H1 (cell line): ENCODE measurements at regions not wholly inside any gene's neighbourhood (a gene's known extent, or its start where the extent isn't known, plus 50 kb on each side); places are given as distances from the start of the nearest gene placed in this dataset.

Source experiments
- CTCF ChIA-PET: fragments of 300-600 bp; sonication (Branson Sonifier 250); formaldehyde crosslinking; loops from one replicate; lab custom pipeline; 2021; ENCODE audit not compliant: partially characterized antibody; lab: Charles Lee
- POLR2A ChIA-PET: fragments of 300-600 bp; sonication (Branson Sonifier 250); formaldehyde crosslinking; loops from one replicate; lab custom pipeline; 2021; ENCODE audit warnings: inconsistent platforms; ENCODE audit not compliant: partially characterized antibody; lab: Charles Lee
- DNase-seq, 2 experiments: peaks; one replicate each; pipeline versions ENCODE4 v3.0.0 to v3.0.0-alpha.2; 2010 to 2022; ENCODE audit warnings: low spot score in 2 of 2, low read depth in 1 of 2, mixed read lengths in 1 of 2
- FAIRE-seq: peaks from 2 replicates; lab custom pipeline; 2011; peaks lifted over from hg19 to GRCh38; lab: Jason Lieb, UNC
- H2AFZ ChIP-seq: 2 replicates; pipeline ENCODE4 v1.8.1; 2012; ENCODE audit warnings: low read length, inconsistent platforms
- H2AK5ac ChIP-seq: 2 replicates; pipeline ENCODE4 v1.6.1; 2013; ENCODE audit warnings: low read depth, low read length
- H2BK120ac ChIP-seq: replicated peaks from 2 replicates; pipeline ENCODE3; 2013; ENCODE audit warnings: low read depth, low read length, inconsistent platforms
- H2BK12ac ChIP-seq: 2 replicates; pipeline ENCODE4 v1.6.1; 2013; ENCODE audit warnings: low read depth, low read length
- H2BK15ac ChIP-seq: 2 replicates; pipeline ENCODE4 v1.6.1; 2013; ENCODE audit warnings: low read length
- H2BK20ac ChIP-seq: 2 replicates; pipeline ENCODE4 v1.6.1; 2013; ENCODE audit warnings: low read length
- H2BK5ac ChIP-seq: 2 replicates; pipeline ENCODE4 v1.6.1; 2013; ENCODE audit warnings: low read depth, low read length
- H3K14ac ChIP-seq: 2 replicates; pipeline ENCODE4 v1.6.1; 2013; ENCODE audit warnings: inconsistent platforms; ENCODE audit not compliant: insufficient read length
- H3K18ac ChIP-seq: 2 replicates; pipeline ENCODE4 v1.6.1; 2013; ENCODE audit warnings: low read length; ENCODE audit errors: extremely low read depth
- H3K23ac ChIP-seq: 2 replicates; pipeline ENCODE4 v1.6.1; 2013; ENCODE audit warnings: inconsistent platforms; ENCODE audit not compliant: insufficient read length
- H3K23me2 ChIP-seq: 2 replicates; pipeline ENCODE4 v1.6.1; 2013; ENCODE audit warnings: low read depth, low read length
- H3K27ac ChIP-seq: 2 replicates; pipeline ENCODE4 v1.6.1; 2011; ENCODE audit warnings: low read depth, low read length, inconsistent platforms
- H3K27me3 ChIP-seq, 4 experiments: replicated peaks in 1 of 4; 1 replicate in 1 of 4; 2 replicates in 3 of 4; pipeline versions ENCODE4 v1.6.1 to v1.8.1; 2011 to 2013; ENCODE audit warnings: low read length in 3 of 4, mild to moderate bottlenecking in 3 of 4, inconsistent platforms in 2 of 4, mixed read lengths in 2 of 4, moderate library complexity in 1 of 4; ENCODE audit not compliant: control insufficient read depth in 3 of 4, insufficient read depth in 3 of 4; ENCODE audit errors: extremely low read depth in 1 of 4
- H3K36me3 ChIP-seq, 4 experiments: 2 replicates each; pipeline versions ENCODE4 v1.6.1 to v1.8.1; 2011 to 2013; ENCODE audit warnings: mild to moderate bottlenecking in 4 of 4, low read length in 3 of 4, moderate library complexity in 2 of 4, control low read depth in 1 of 4, inconsistent platforms in 1 of 4; ENCODE audit not compliant: insufficient read depth in 4 of 4, control insufficient read depth in 2 of 4
- H3K4ac ChIP-seq: replicated peaks from 2 replicates; pipeline ENCODE3; 2013; ENCODE audit warnings: low read length, low read depth, mixed read lengths, inconsistent platforms; ENCODE audit not compliant: insufficient read length
- H3K4me1 ChIP-seq, 4 experiments: replicated peaks in 1 of 4; 1 replicate in 1 of 4; 2 replicates in 3 of 4; pipeline versions ENCODE4 v1.6.1 to v1.8.1; 2011 to 2013; ENCODE audit warnings: low read length in 3 of 4, inconsistent platforms in 2 of 4, mixed read lengths in 1 of 4; ENCODE audit not compliant: insufficient read depth in 4 of 4, control insufficient read depth in 3 of 4
- H3K4me2 ChIP-seq, 2 experiments: 2 replicates each; pipeline versions ENCODE4 v1.6.1 to v1.8.1; 2011 to 2013; ENCODE audit warnings: low read depth in 2 of 2, low read length in 2 of 2, control low read depth in 1 of 2, inconsistent platforms in 1 of 2, mild to moderate bottlenecking in 1 of 2; ENCODE audit not compliant: insufficient read depth in 1 of 2
- H3K4me3 ChIP-seq, 4 experiments: fragments of 200-600, 300-600 bp in 1 of 4; sonication (generic), shearing (Covaris generic), sonication (Bioruptor Twin) in 1 of 4; 2 replicates each; pipeline versions ENCODE4 v1.5.1 to v1.8.1; 2011 to 2016; ENCODE audit warnings: low read length in 4 of 4, low read depth in 3 of 4, control low read depth in 2 of 4, inconsistent platforms in 2 of 4, mild to moderate bottlenecking in 2 of 4, mixed read lengths in 1 of 4, moderate library complexity in 1 of 4; ENCODE audit not compliant: insufficient read depth in 2 of 4; ENCODE audit errors: extremely low read depth in 1 of 4
- H3K56ac ChIP-seq: replicated peaks from 2 replicates; pipeline ENCODE3; 2013; ENCODE audit warnings: low read depth, mild to moderate bottlenecking, mixed read lengths, low read length, inconsistent platforms; ENCODE audit not compliant: insufficient read length
- H3K79me1 ChIP-seq: 2 replicates; pipeline ENCODE4 v1.6.1; 2013; ENCODE audit warnings: low read depth, low read length, control low read depth
- H3K79me2 ChIP-seq, 2 experiments: 2 replicates each; pipeline versions ENCODE4 v1.6.1 to v1.8.1; 2012 to 2013; ENCODE audit warnings: low read length in 2 of 2, mild to moderate bottlenecking in 2 of 2, inconsistent platforms in 1 of 2; ENCODE audit not compliant: insufficient read depth in 2 of 2, control insufficient read depth in 1 of 2
- H3K9ac ChIP-seq, 4 experiments: replicated peaks in 1 of 4; 1 replicate in 1 of 4; 2 replicates in 3 of 4; pipeline versions ENCODE4 v1.6.1 to v1.8.1; 2011 to 2013; ENCODE audit warnings: low read depth in 3 of 4, low read length in 3 of 4, control low read depth in 2 of 4, mild to moderate bottlenecking in 2 of 4, moderate library complexity in 2 of 4, inconsistent platforms in 1 of 4; ENCODE audit errors: extremely low read depth in 1 of 4
- H3K9me3 ChIP-seq, 2 experiments: 2 replicates each; pipeline versions ENCODE4 v1.6.1 to v1.8.1; 2012 to 2013; ENCODE audit warnings: mild to moderate bottlenecking in 2 of 2, moderate library complexity in 2 of 2, control low read depth in 1 of 2, inconsistent platforms in 1 of 2, low read depth in 1 of 2, low read length in 1 of 2, mixed read lengths in 1 of 2; ENCODE audit not compliant: insufficient read depth in 2 of 2
- H4K20me1 ChIP-seq, 2 experiments: replicated peaks in 1 of 2; 2 replicates each; pipeline versions ENCODE3 to v1.8.1; 2011 to 2013; ENCODE audit warnings: inconsistent platforms in 2 of 2, low read length in 2 of 2, mild to moderate bottlenecking in 1 of 2; ENCODE audit not compliant: insufficient read depth in 2 of 2, control insufficient read depth in 1 of 2
- H4K5ac ChIP-seq: 2 replicates; pipeline ENCODE4 v1.6.1; 2013; ENCODE audit warnings: low read length, low read depth, mixed read lengths, inconsistent platforms; ENCODE audit not compliant: insufficient read length
- H4K8ac ChIP-seq: 2 replicates; pipeline ENCODE4 v1.8.0; 2013; ENCODE audit warnings: mild to moderate bottlenecking, moderate library complexity, low read length, inconsistent platforms; ENCODE audit not compliant: insufficient read depth; ENCODE audit errors: extremely low read depth
- H4K91ac ChIP-seq: replicated peaks from 2 replicates; pipeline ENCODE3; 2013; ENCODE audit warnings: low read length, mixed read lengths, inconsistent platforms; ENCODE audit not compliant: insufficient read length
- CBX5 ChIP-seq: fragments of 300-800, 300-1000 bp; sonication (generic); IDR thresholded peaks from 2 replicates; pipeline ENCODE4 v1.7.1; 2016; ENCODE audit warnings: antibody characterized with exemption, low read length, low read depth
- CHD1 ChIP-seq: IDR thresholded peaks from 2 replicates; pipeline ENCODE4 v1.6.1; 2012; ENCODE audit warnings: low read depth, low read length, improper control_type of control experiment
- CHD2 ChIP-seq: IDR thresholded peaks from 2 replicates; pipeline ENCODE4 v1.6.1; 2012; ENCODE audit warnings: low read length, improper control_type of control experiment
- KDM5A ChIP-seq: fragments of 200-600 bp; IDR thresholded peaks from 2 replicates; pipeline ENCODE4 v1.7.1; 2012; ENCODE audit warnings: mild to moderate bottlenecking, low read length, inconsistent platforms, mixed read lengths
- MAFK ChIP-seq: IDR thresholded peaks from 2 replicates; pipeline ENCODE4 v1.6.1; 2012; ENCODE audit warnings: low read depth, mild to moderate bottlenecking, improper control_type of control experiment, low read length
- POLR2A ChIP-seq, 2 experiments: IDR thresholded peaks; 1 replicate in 1 of 2; 2 replicates in 1 of 2; pipeline ENCODE4 v1.6.1; 2011; ENCODE audit warnings: low read depth in 2 of 2, low read length in 2 of 2, mild to moderate bottlenecking in 2 of 2; ENCODE audit errors: control extremely low read depth in 1 of 2
- POLR2AphosphoS5 ChIP-seq: IDR thresholded peaks from 2 replicates; pipeline ENCODE4 v1.6.1; 2011; ENCODE audit warnings: low read depth, low read length
- SIX5 ChIP-seq: IDR thresholded peaks from 2 replicates; pipeline ENCODE4 v1.6.1; 2011; ENCODE audit warnings: mild to moderate bottlenecking, low read depth, low read length
- SP2 ChIP-seq: IDR thresholded peaks from 2 replicates; pipeline ENCODE4 v1.6.1; 2012; ENCODE audit warnings: mild to moderate bottlenecking, low read length, inconsistent platforms
- SP4 ChIP-seq: IDR thresholded peaks from 2 replicates; pipeline ENCODE4 v1.6.1; 2012; ENCODE audit warnings: low read length, inconsistent platforms
- ZNF274 ChIP-seq: IDR thresholded peaks from 2 replicates; pipeline ENCODE4 v1.7.0; 2012; ENCODE audit warnings: low read length, borderline replicate concordance; ENCODE audit errors: extremely low read depth
- WGBS, 2 experiments: shearing (Covaris generic) in 1 of 2; methylation state at CpG; one replicate each; pipeline versions ENCODE4 v1.1.6 to v1.1.7; 2013 to 2015; ENCODE audit warnings: low lambda C conversion rate in 2 of 2, mixed read lengths in 2 of 2, inconsistent platforms in 1 of 2, low coverage in 1 of 2, missing lambda C conversion rate in 1 of 2; ENCODE audit not compliant: insufficient replicate concordance in 2 of 2, insufficient coverage in 1 of 2, insufficient read length in 1 of 2; ENCODE audit errors: extremely low coverage in 1 of 2, missing lambda C conversion rate in 1 of 2; 5-methylcytosine and 5-hydroxymethylcytosine counted together
- TF ChIP-seq, protein P1 (sequence below): IDR thresholded peaks from 2 replicates; pipeline ENCODE4 v1.6.1; 2012; ENCODE audit warnings: inconsistent platforms
- TF ChIP-seq, protein P2 (sequence below): IDR thresholded peaks from 2 replicates; pipeline ENCODE4 v1.6.1; 2012; ENCODE audit warnings: low read length, inconsistent platforms

DNA sequence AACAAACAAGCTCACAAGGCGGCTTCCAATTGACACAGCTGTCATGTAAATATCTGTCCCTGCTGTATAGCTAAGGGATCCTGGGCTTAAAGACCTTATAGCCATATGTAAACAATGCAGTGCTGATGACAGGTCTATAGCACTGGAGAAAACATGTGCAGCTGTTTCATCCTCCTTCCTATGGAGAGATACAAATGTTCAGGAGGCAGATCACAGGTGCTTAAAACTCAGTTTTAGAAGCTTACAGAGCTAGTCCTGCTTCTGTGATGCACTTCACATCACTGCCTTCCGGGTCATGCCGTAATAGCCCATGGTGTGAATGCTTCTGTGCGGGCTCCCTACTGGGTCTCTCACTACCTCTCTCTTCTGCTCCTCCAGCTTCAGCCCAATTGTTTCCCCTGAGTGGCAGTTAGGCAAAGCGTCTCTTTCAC is 262.4 kb upstream of the CHST9 start:
- H3K14ac ChIP-seq, result no peak overlapping the region
- CTCF ChIA-PET, result interaction anchor here (1.0 to 1.2 kb wide), 3 partner anchors 18 to 157 kb away, joined by 3 read pairs; no protein-coding TSS in a partner anchor
- TF ChIP-seq POLR2AphosphoS5 (no peak), SP2 (no peak), CHD2 (no peak), MAFK (no peak), CBX5 (no peak), SIX5 (no peak), KDM5A (no peak), CHD1 (no peak), POLR2A (IDR thresholded peaks at IDR 0.05; ENCODE audit: control extremely low read depth in 1 of 2, low read depth in 2 of 2, low read length in 2 of 2) (no peak), ZNF274 (no peak), SP4 (no peak)
- TF ChIP-seq, protein P1, sequence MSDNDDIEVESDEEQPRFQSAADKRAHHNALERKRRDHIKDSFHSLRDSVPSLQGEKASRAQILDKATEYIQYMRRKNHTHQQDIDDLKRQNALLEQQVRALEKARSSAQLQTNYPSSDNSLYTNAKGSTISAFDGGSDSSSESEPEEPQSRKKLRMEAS, result no peak
- TF ChIP-seq, protein P2, sequence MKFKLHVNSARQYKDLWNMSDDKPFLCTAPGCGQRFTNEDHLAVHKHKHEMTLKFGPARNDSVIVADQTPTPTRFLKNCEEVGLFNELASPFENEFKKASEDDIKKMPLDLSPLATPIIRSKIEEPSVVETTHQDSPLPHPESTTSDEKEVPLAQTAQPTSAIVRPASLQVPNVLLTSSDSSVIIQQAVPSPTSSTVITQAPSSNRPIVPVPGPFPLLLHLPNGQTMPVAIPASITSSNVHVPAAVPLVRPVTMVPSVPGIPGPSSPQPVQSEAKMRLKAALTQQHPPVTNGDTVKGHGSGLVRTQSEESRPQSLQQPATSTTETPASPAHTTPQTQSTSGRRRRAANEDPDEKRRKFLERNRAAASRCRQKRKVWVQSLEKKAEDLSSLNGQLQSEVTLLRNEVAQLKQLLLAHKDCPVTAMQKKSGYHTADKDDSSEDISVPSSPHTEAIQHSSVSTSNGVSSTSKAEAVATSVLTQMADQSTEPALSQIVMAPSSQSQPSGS, result no peak

More for the DNA sequence above, 262.4 kb upstream of the CHST9 start:
- H2BK120ac ChIP-seq, result no peak overlapping the region
- H3K4me2 ChIP-seq, result no peak overlapping the region
- no peak overlapping the region for H2BK5ac ChIP-seq
- H2BK15ac ChIP-seq, result 0 out of 2 replicates have a peak overlapping the region, but pooled peaks have one; percentile 8
- H3K4ac ChIP-seq, result no peak overlapping the region
- no peak overlapping the region for H3K4me3 ChIP-seq
- H3K23ac ChIP-seq, result no peak overlapping the region
- no peaks in the 10 kb centered on the region for H4K20me1 ChIP-seq
- H4K8ac ChIP-seq, result no peak overlapping the region
- H3K79me1 ChIP-seq, result no peaks in the 10 kb centered on the region
- POLR2A ChIA-PET, result no interaction called here
- peak overlapping the region; percentile 17; the same call in 1 of the 2 replicates for H2AFZ ChIP-seq
- H4K91ac ChIP-seq, result no peak overlapping the region
- WGBS, 2 experiments, result 92% methylated on average over 5 of the region's 5 CpGs; no CpG with 5 or more reads in 1 of the 2 experiments
- peak overlapping the region; percentile 28; the same call in 1 of the 2 replicates for H2BK12ac ChIP-seq
- H3K23me2 ChIP-seq, result no peaks in the 10 kb centered on the region
- H3K79me2 ChIP-seq, result no peaks in the 10 kb centered on the region
- DNase-seq (no peak), FAIRE-seq (no peak)
- no peak overlapping the region for H3K56ac ChIP-seq
- no peak overlapping the region for H4K5ac ChIP-seq
- no peak overlapping the region for H3K18ac ChIP-seq
- H3K9ac ChIP-seq, result no peak overlapping the region
- 0 out of 4 replicates have a peak, but pooled peaks cover 0 to 2% of the 10 kb centered on the region in 2 experiments for H3K9me3 ChIP-seq
- no peak overlapping the region for H2BK20ac ChIP-seq
- H2AK5ac ChIP-seq, result no peak overlapping the region
- peaks cover 0 to 5% (median 2%) of the 10 kb centered on the region in 4 experiments; a peak in 2 of 7 replicates for H3K4me1 ChIP-seq
- no peaks in the 10 kb centered on the region for H3K36me3 ChIP-seq
- no peak overlapping the region for H3K27ac ChIP-seq
- no peaks in the 10 kb centered on the region for H3K27me3 ChIP-seq
